ENCODE measurements at regions not wholly inside any gene's neighbourhood (a gene's known extent, or its start where the extent isn't known, plus 50 kb on each side); places are given as distances from the start of the nearest gene placed in this dataset.
A peak's percentile ranks its signal among the peaks of the same experiment; 100 is the strongest.

DNA sequence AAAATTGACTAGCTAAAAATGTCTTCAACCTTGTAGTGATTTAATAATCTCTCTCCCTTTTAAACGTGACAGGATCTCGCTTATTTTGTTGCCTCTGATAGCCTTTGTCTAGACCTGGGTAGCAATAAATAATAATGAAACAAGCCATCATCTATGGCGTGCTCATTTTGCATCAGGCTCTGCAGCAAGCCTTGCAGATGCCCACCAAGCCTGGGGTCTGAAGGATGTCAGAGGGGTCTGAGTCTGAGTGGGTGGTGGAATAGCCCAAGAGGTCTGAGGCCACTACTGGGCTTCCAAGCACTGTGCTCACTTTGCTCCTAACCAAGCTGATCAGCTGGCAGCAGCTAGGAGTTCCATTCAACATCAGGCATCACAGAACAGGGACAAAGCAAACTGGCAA, 109.4 kb downstream of the GYPC start:
- H3K9ac ChIP-seq (ENCODE audit: low read length): no peak overlapping the region
- 83% methylated on average over 3 of the region's 3 CpGs for WGBS
- no peak overlapping the region for H4K8ac ChIP-seq (ENCODE audit: low read length)
- H3K27me3 ChIP-seq (ENCODE audit: control insufficient read depth in 1 of 2, insufficient read depth in 1 of 2, low read length in 2 of 2): peaks cover 25 to 31% of the 10 kb centered on the region in 2 experiments
- H2AK5ac ChIP-seq (ENCODE audit: low read length, severe bottlenecking): no peak overlapping the region
- no peak overlapping the region for H3K4me2 ChIP-seq (ENCODE audit: low read length, poor library complexity, severe bottlenecking)
- no peak for DNase-seq
- H4K91ac ChIP-seq (ENCODE audit: low read length): peak overlapping the region; percentile 36
- H3K27ac ChIP-seq (ENCODE audit: low read length, poor library complexity, severe bottlenecking): no peak overlapping the region
- H3K4me3 ChIP-seq (ENCODE audit: insufficient read depth in 1 of 2, low read depth in 1 of 2, low read length in 2 of 2): no peak overlapping the region
- H3K4me1 ChIP-seq (ENCODE audit: control insufficient read depth, insufficient read depth, low read depth, low read length): no peaks in the 10 kb centered on the region
- no peaks in the 10 kb centered on the region for H3K36me3 ChIP-seq (ENCODE audit: control insufficient read depth in 1 of 2, insufficient read depth in 2 of 2, low read depth in 1 of 2, low read length in 2 of 2)
- no peak overlapping the region for H3K4ac ChIP-seq (ENCODE audit: low read depth in 1 of 2, low read length in 2 of 2)
- no peaks in the 10 kb centered on the region for H3K9me3 ChIP-seq (ENCODE audit: control insufficient read depth, low read length)
- no peak overlapping the region for H3K18ac ChIP-seq (ENCODE audit: low read depth in 1 of 2, low read length in 2 of 2)
- no peak overlapping the region for H3K23ac ChIP-seq (ENCODE audit: low read length in 2 of 2)
- H2BK5ac ChIP-seq (ENCODE audit: low read depth, low read length, poor library complexity, severe bottlenecking): no peak overlapping the region
- H2BK12ac ChIP-seq (ENCODE audit: low read length in 2 of 2): no peak overlapping the region
- no peak overlapping the region for H2BK15ac ChIP-seq (ENCODE audit: low read depth, poor library complexity, severe bottlenecking)
- no peak overlapping the region for H2BK120ac ChIP-seq (ENCODE audit: low read depth, low read length)
- no peak overlapping the region for H3K14ac ChIP-seq (ENCODE audit: low read length in 2 of 2)
- no peak overlapping the region for H2AFZ ChIP-seq (ENCODE audit: low read depth, low read length)
- H3K79me1 ChIP-seq (replicated peaks; ENCODE audit: low read length, poor library complexity, severe bottlenecking): no peaks in the 10 kb centered on the region

DNA sequence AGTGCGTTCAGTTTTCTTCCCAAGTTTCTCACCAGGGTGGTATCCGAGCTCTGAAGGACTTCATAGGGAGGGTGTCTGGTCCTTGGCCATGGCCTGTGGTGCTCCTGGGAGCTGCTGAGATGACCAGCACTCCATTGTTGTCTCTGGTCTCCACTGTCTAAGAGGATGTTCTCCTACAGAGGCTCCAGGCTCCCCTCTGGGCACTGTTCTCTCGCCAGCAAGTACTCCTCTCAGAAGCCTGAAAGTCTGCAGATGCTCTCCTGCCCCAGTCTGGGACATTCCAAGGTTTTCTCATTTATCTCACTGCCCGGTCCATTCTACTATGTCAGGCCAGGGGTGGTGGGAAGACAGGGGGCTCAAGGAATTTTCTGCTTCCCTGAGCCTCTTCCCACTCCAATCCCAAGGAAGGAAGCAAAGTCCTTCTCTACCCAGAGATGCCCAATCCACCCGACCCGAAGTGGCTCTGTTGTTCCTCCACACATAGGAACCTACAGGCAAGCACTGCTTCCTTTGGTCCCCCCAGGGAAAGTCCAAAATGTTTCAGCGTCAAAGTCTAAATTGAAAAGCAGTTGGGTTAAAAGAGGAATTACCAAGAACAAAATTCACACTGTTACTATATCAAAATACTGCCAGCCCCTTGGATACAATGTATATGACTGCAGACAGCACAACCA, 110.5 kb downstream of the GYPC start:
- Histone ChIP-seq H2BK5ac (ENCODE audit: low read depth, low read length, poor library complexity, severe bottlenecking) (no peak overlapping the region), H3K4ac (ENCODE audit: low read depth in 1 of 2, low read length in 2 of 2) (no peak overlapping the region), H3K27me3 (ENCODE audit: control insufficient read depth in 1 of 2, insufficient read depth in 1 of 2, low read length in 2 of 2) (peaks cover 28 to 41% of the 10 kb centered on the region in 2 experiments), H2AFZ (ENCODE audit: low read depth, low read length) (no peak overlapping the region), H2AK5ac (ENCODE audit: low read length, severe bottlenecking) (no peak overlapping the region), H3K23ac (ENCODE audit: low read length in 2 of 2) (no peak overlapping the region), H3K18ac (ENCODE audit: low read depth in 1 of 2, low read length in 2 of 2) (no peak overlapping the region), H3K14ac (ENCODE audit: low read length in 2 of 2) (no peak overlapping the region), H2BK15ac (ENCODE audit: low read depth, poor library complexity, severe bottlenecking) (no peak overlapping the region), H3K79me1 (replicated peaks; ENCODE audit: low read length, poor library complexity, severe bottlenecking) (no peaks in the 10 kb centered on the region), H3K4me2 (ENCODE audit: low read length, poor library complexity, severe bottlenecking) (no peak overlapping the region), H4K91ac (ENCODE audit: low read length) (no peak overlapping the region), H4K8ac (ENCODE audit: low read length) (no peak overlapping the region), H2BK120ac (ENCODE audit: low read depth, low read length) (no peak overlapping the region), H3K36me3 (ENCODE audit: control insufficient read depth in 1 of 2, insufficient read depth in 2 of 2, low read depth in 1 of 2, low read length in 2 of 2) (no peaks in the 10 kb centered on the region), H3K27ac (ENCODE audit: low read length, poor library complexity, severe bottlenecking) (no peak overlapping the region), H3K4me1 (ENCODE audit: control insufficient read depth, insufficient read depth, low read depth, low read length) (no peaks in the 10 kb centered on the region), H2BK12ac (ENCODE audit: low read length in 2 of 2) (no peak overlapping the region), H3K9me3 (ENCODE audit: control insufficient read depth, low read length) (no peaks in the 10 kb centered on the region), H3K9ac (ENCODE audit: low read length) (no peak overlapping the region), H3K4me3 (ENCODE audit: insufficient read depth in 1 of 2, low read depth in 1 of 2, low read length in 2 of 2) (no peak overlapping the region)
- DNase-seq: no peak
- 85% methylated on average over 6 of the region's 7 CpGs for WGBS

DNA sequence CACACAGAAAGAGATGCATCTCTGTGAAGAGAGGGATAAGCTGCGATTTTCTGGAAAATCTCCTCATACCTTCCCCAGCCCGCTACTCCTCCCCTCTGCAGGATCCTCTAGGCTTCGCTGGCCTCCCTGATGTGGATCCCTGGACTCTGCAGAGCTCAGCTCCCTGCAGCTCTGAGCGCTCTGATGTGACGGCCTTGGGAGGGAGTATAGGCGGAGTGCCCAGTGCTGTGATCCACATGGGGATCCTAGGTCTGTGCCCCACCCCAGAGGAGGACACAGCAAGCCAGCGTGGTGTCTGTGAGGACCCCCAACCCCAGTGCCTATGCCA, 111.0 kb downstream of the GYPC start:
- Histone ChIP-seq H3K4ac (ENCODE audit: low read depth in 1 of 2, low read length in 2 of 2) (no peak overlapping the region), H3K27me3 (ENCODE audit: control insufficient read depth in 1 of 2, insufficient read depth in 1 of 2, low read length in 2 of 2) (peaks cover 28 to 41% of the 10 kb centered on the region in 2 experiments), H3K27ac (ENCODE audit: low read length, poor library complexity, severe bottlenecking) (no peak overlapping the region), H3K9ac (ENCODE audit: low read length) (no peak overlapping the region), H3K4me1 (ENCODE audit: control insufficient read depth, insufficient read depth, low read depth, low read length) (no peaks in the 10 kb centered on the region), H4K91ac (ENCODE audit: low read length) (no peak overlapping the region), H4K8ac (ENCODE audit: low read length) (no peak overlapping the region), H3K4me2 (ENCODE audit: low read length, poor library complexity, severe bottlenecking) (no peak overlapping the region), H2BK12ac (ENCODE audit: low read length in 2 of 2) (no peak overlapping the region), H2BK120ac (ENCODE audit: low read depth, low read length) (no peak overlapping the region), H3K9me3 (ENCODE audit: control insufficient read depth, low read length) (no peaks in the 10 kb centered on the region), H3K4me3 (ENCODE audit: insufficient read depth in 1 of 2, low read depth in 1 of 2, low read length in 2 of 2) (no peak overlapping the region), H3K23ac (ENCODE audit: low read length in 2 of 2) (no peak overlapping the region), H2AK5ac (ENCODE audit: low read length, severe bottlenecking) (no peak overlapping the region), H3K18ac (ENCODE audit: low read depth in 1 of 2, low read length in 2 of 2) (no peak overlapping the region), H2BK15ac (ENCODE audit: low read depth, poor library complexity, severe bottlenecking) (no peak overlapping the region), H3K36me3 (ENCODE audit: control insufficient read depth in 1 of 2, insufficient read depth in 2 of 2, low read depth in 1 of 2, low read length in 2 of 2) (no peaks in the 10 kb centered on the region), H2BK5ac (ENCODE audit: low read depth, low read length, poor library complexity, severe bottlenecking) (no peak overlapping the region), H2AFZ (ENCODE audit: low read depth, low read length) (no peak overlapping the region), H3K79me1 (replicated peaks; ENCODE audit: low read length, poor library complexity, severe bottlenecking) (no peaks in the 10 kb centered on the region), H3K14ac (ENCODE audit: low read length in 2 of 2) (no peak overlapping the region)
- 75% methylated on average over 7 of the region's 7 CpGs for WGBS
- no peak for DNase-seq

DNA sequence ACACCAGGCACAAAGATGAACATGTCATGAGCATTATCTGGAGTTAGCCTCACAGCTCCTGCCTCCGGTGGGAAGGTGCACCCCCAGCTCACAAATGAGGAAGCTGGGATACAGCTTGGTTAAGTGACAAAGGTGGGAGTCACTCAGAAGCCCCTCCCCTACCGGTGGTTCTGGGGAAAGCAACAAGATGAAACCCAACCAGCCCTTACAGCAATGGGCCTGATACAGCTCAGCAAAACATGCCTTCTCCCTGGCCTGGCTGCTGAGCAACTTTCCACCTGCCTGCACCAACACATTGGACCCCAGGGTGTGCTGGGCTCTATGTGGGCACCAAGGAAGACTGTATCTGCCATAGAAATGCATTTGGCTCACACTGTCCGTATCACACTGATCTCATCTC, 113.2 kb downstream of the GYPC start:
- Histone ChIP-seq H3K27ac (ENCODE audit: low read length, poor library complexity, severe bottlenecking) (no peak overlapping the region), H3K9ac (ENCODE audit: low read length) (no peak overlapping the region), H3K9me3 (ENCODE audit: control insufficient read depth, low read length) (no peaks in the 10 kb centered on the region), H3K4me2 (ENCODE audit: low read length, poor library complexity, severe bottlenecking) (no peak overlapping the region), H3K79me1 (replicated peaks; ENCODE audit: low read length, poor library complexity, severe bottlenecking) (no peaks in the 10 kb centered on the region), H3K4me1 (ENCODE audit: control insufficient read depth, insufficient read depth, low read depth, low read length) (no peaks in the 10 kb centered on the region), H2BK120ac (ENCODE audit: low read depth, low read length) (no peak overlapping the region), H3K18ac (ENCODE audit: low read depth in 1 of 2, low read length in 2 of 2) (no peak overlapping the region), H2AK5ac (ENCODE audit: low read length, severe bottlenecking) (no peak overlapping the region), H2BK5ac (ENCODE audit: low read depth, low read length, poor library complexity, severe bottlenecking) (no peak overlapping the region), H3K4ac (ENCODE audit: low read depth in 1 of 2, low read length in 2 of 2) (no peak overlapping the region), H3K14ac (ENCODE audit: low read length in 2 of 2) (no peak overlapping the region), H3K4me3 (ENCODE audit: insufficient read depth in 1 of 2, low read depth in 1 of 2, low read length in 2 of 2) (no peak overlapping the region), H3K27me3 (ENCODE audit: control insufficient read depth in 1 of 2, insufficient read depth in 1 of 2, low read length in 2 of 2) (peaks cover 37 to 47% of the 10 kb centered on the region in 2 experiments), H2BK15ac (ENCODE audit: low read depth, poor library complexity, severe bottlenecking) (no peak overlapping the region), H2BK12ac (ENCODE audit: low read length in 2 of 2) (no peak overlapping the region), H3K36me3 (ENCODE audit: control insufficient read depth in 1 of 2, insufficient read depth in 2 of 2, low read depth in 1 of 2, low read length in 2 of 2) (no peaks in the 10 kb centered on the region), H4K91ac (ENCODE audit: low read length) (no peak overlapping the region), H4K8ac (ENCODE audit: low read length) (no peak overlapping the region), H2AFZ (ENCODE audit: low read depth, low read length) (no peak overlapping the region), H3K23ac (ENCODE audit: low read length in 2 of 2) (no peak overlapping the region)
- WGBS: 77% methylated on average over 3 of the region's 3 CpGs
- no peak for DNase-seq
